ENCODE measurements at regions not wholly inside any gene's neighbourhood (a gene's known extent, or its start where the extent isn't known, plus 50 kb on each side); places are given as distances from the start of the nearest gene placed in this dataset.
A peak's percentile ranks its signal among the peaks of the same experiment; 100 is the strongest.

GRCh38 chr3:30501526-30501925, 104.9 kb upstream of the TGFBR2 start:
- TF ChIP-seq EZH2 (IDR thresholded peaks at IDR 0.05; ENCODE audit: low read length) (no peak), CTCF (optimal IDR thresholded peaks at IDR 0.05 in 1 of 3, IDR thresholded peaks at IDR 0.05 in 1 of 3, conservative IDR thresholded peaks at IDR 0.05 in 1 of 3; ENCODE audit: extremely low read depth in 1 of 3, insufficient read depth in 2 of 3, low read length in 3 of 3) (no peak)
- no peaks in the 10 kb centered on the region for H3K27me3 ChIP-seq (ENCODE audit: control insufficient read depth, extremely low read depth, insufficient read depth, low read length)
- H3K79me2 ChIP-seq (ENCODE audit: control insufficient read depth, insufficient read depth, low read length), result no peaks in the 10 kb centered on the region
- H3K9me3 ChIP-seq (ENCODE audit: control insufficient read depth, low read depth, low read length), result peaks cover 1% of the 10 kb centered on the region
- no peak overlapping the region for H2AFZ ChIP-seq (ENCODE audit: control insufficient read depth, low read length)
- dilution Hi-C loops (cut with MboI; ENCODE audit: extremely low pct_ligation_motif_present, low sequenced_read_pairs), result no loop called here
- H3K9me1 ChIP-seq (ENCODE audit: control insufficient read depth, extremely low read depth, insufficient read depth, low read length), result no peaks in the 10 kb centered on the region
- no peaks in the 10 kb centered on the region for H3K36me3 ChIP-seq (ENCODE audit: control insufficient read depth in 2 of 2, extremely low read depth in 1 of 2, insufficient read depth in 2 of 2, low read length in 2 of 2)
- FAIRE-seq (no peak), DNase-seq (ENCODE audit: low read depth, low spot score) (no peak)
- peak overlapping the region in 1 of 3 experiments; percentile 27 for H3K4me3 ChIP-seq (ENCODE audit: control insufficient read depth in 2 of 3, extremely low read depth in 1 of 3, insufficient read depth in 2 of 3, low read depth in 1 of 3, low read length in 3 of 3)
- no peaks in the 10 kb centered on the region for H4K20me1 ChIP-seq (ENCODE audit: control insufficient read depth, extremely low read depth, insufficient read depth, low read length)
- H3K4me2 ChIP-seq (ENCODE audit: control insufficient read depth, extremely low read depth, insufficient read depth, low read depth, low read length), result peak overlapping the region; percentile 24
- peak overlapping the region; percentile 81 for H3K27ac ChIP-seq (ENCODE audit: control insufficient read depth, insufficient read depth, low read length)
- H3K9ac ChIP-seq (ENCODE audit: control insufficient read depth, extremely low read depth, insufficient read depth, low read length), result no peak overlapping the region
- peaks cover 42% of the 10 kb centered on the region for H3K4me1 ChIP-seq (ENCODE audit: control insufficient read depth, extremely low read depth, insufficient read depth, low read length)

- FAIRE-seq (no peak), DNase-seq (ENCODE audit: low read depth, low spot score) (peak; percentile 70)
- no peaks in the 10 kb centered on the region for H4K20me1 ChIP-seq (ENCODE audit: control insufficient read depth, extremely low read depth, insufficient read depth, low read length)
- dilution Hi-C loops (cut with MboI; ENCODE audit: extremely low pct_ligation_motif_present, low sequenced_read_pairs), result no loop called here
- peak overlapping the region; percentile 81 for H3K27ac ChIP-seq (ENCODE audit: control insufficient read depth, insufficient read depth, low read length)
- no peaks in the 10 kb centered on the region for H3K27me3 ChIP-seq (ENCODE audit: control insufficient read depth, extremely low read depth, insufficient read depth, low read length)
- TF ChIP-seq EZH2 (IDR thresholded peaks at IDR 0.05; ENCODE audit: low read length) (no peak), CTCF (optimal IDR thresholded peaks at IDR 0.05 in 1 of 3, IDR thresholded peaks at IDR 0.05 in 1 of 3, conservative IDR thresholded peaks at IDR 0.05 in 1 of 3; ENCODE audit: extremely low read depth in 1 of 3, insufficient read depth in 2 of 3, low read length in 3 of 3) (no peak)
- no peaks in the 10 kb centered on the region for H3K36me3 ChIP-seq (ENCODE audit: control insufficient read depth in 2 of 2, extremely low read depth in 1 of 2, insufficient read depth in 2 of 2, low read length in 2 of 2)
- H3K9me3 ChIP-seq (ENCODE audit: control insufficient read depth, low read depth, low read length), result peaks cover 1% of the 10 kb centered on the region
- no peaks in the 10 kb centered on the region for H3K9me1 ChIP-seq (ENCODE audit: control insufficient read depth, extremely low read depth, insufficient read depth, low read length)
- H3K9ac ChIP-seq (ENCODE audit: control insufficient read depth, extremely low read depth, insufficient read depth, low read length), result peak overlapping the region; percentile 20
- H3K4me2 ChIP-seq (ENCODE audit: control insufficient read depth, extremely low read depth, insufficient read depth, low read depth, low read length), result peak overlapping the region; percentile 24
- H3K79me2 ChIP-seq (ENCODE audit: control insufficient read depth, insufficient read depth, low read length), result no peaks in the 10 kb centered on the region
- H2AFZ ChIP-seq (ENCODE audit: control insufficient read depth, low read length), result no peak overlapping the region
- H3K4me3 ChIP-seq (ENCODE audit: control insufficient read depth in 2 of 3, extremely low read depth in 1 of 3, insufficient read depth in 2 of 3, low read depth in 1 of 3, low read length in 3 of 3), result peak overlapping the region in 1 of 3 experiments; percentile 27
- peaks cover 38% of the 10 kb centered on the region for H3K4me1 ChIP-seq (ENCODE audit: control insufficient read depth, extremely low read depth, insufficient read depth, low read length)
Observed at GRCh38 chr3:30502051-30502741, 104.2 kb upstream of the TGFBR2 start.
